Neural cell (in vitro differentiated cells): ENCODE measurements at regions not wholly inside any gene's neighbourhood (a gene's known extent, or its start where the extent isn't known, plus 50 kb on each side); places are given as distances from the start of the nearest gene placed in this dataset.

Experiments used
- H2AFZ ChIP-seq: fragments of 200-600, 300-800 bp; sonication (generic), shearing (Covaris generic); 2 replicates; pipeline ENCODE4 v1.6.0; 2014; ENCODE audit warnings: low read depth, mild to moderate bottlenecking, antibody characterized with exemption, low read length, moderate library complexity
- H3F3A ChIP-seq: fragments of 200-600 bp; shearing (Covaris generic); 2 replicates; pipeline ENCODE4 v1.6.1; 2016; ENCODE audit warnings: mild to moderate bottlenecking, moderate library complexity, mixed read lengths, antibody characterized with exemption, low read length; ENCODE audit not compliant: insufficient read depth, poor library complexity, severe bottlenecking
- H3K27ac ChIP-seq: fragments of 200-600, 300-800 bp; sonication (generic), shearing (Covaris generic); 2 replicates; pipeline ENCODE4 v1.5.1; 2014; ENCODE audit warnings: mild to moderate bottlenecking, low read length, moderate library complexity
- H3K27me3 ChIP-seq: fragments of 300-800, 200-600 bp; sonication (generic), shearing (Covaris generic); 2 replicates; pipeline ENCODE4 v1.6.0; 2014; ENCODE audit warnings: mild to moderate bottlenecking, low read depth, low read length, moderate library complexity; ENCODE audit not compliant: insufficient read depth
- H3K36me3 ChIP-seq: fragments of 300-800, 200-600 bp; sonication (generic), shearing (Covaris generic); 2 replicates; pipeline ENCODE4 v1.5.1; 2014; ENCODE audit warnings: mild to moderate bottlenecking, antibody characterized with exemption, low read length, moderate library complexity; ENCODE audit not compliant: insufficient read depth
- H3K4me2 ChIP-seq: fragments of 300-800, 200-600 bp; sonication (generic), shearing (Covaris generic); 2 replicates; pipeline ENCODE4 v1.6.0; 2014; ENCODE audit warnings: mild to moderate bottlenecking, low read length
- H3K4me3 ChIP-seq: fragments of 300-800, 200-600 bp; sonication (generic), shearing (Covaris generic); 2 replicates; pipeline ENCODE4 v1.5.1; 2014; ENCODE audit warnings: mild to moderate bottlenecking, low read length, moderate library complexity
- H3K79me2 ChIP-seq: fragments of 200-600 bp; shearing (Covaris generic); replicated peaks from 2 replicates; pipeline ENCODE4 v1.6.0; 2014; ENCODE audit warnings: mild to moderate bottlenecking, low read length, moderate library complexity; ENCODE audit not compliant: insufficient read depth
- H3K9ac ChIP-seq: fragments of 300-800, 200-600 bp; sonication (generic), shearing (Covaris generic); 2 replicates; pipeline ENCODE4 v1.6.1; 2016; ENCODE audit warnings: mild to moderate bottlenecking, low read length, mixed read lengths
- H3K9me2 ChIP-seq: fragments of 200-600 bp; shearing (Covaris generic); 2 replicates; pipeline ENCODE4 v1.6.1; 2016; ENCODE audit warnings: mild to moderate bottlenecking, low read length, mixed read lengths; ENCODE audit not compliant: insufficient read depth
- H3K9me3 ChIP-seq: fragments of 200-600, 300-800 bp; sonication (generic), shearing (Covaris generic); 2 replicates; pipeline ENCODE4 v1.6.1; 2016; ENCODE audit warnings: mild to moderate bottlenecking, mixed run types, low read length, moderate library complexity, mixed read lengths
- H4K20me1 ChIP-seq: fragments of 200-600 bp; shearing (Covaris generic); 2 replicates; pipeline ENCODE4 v1.6.1; 2016; ENCODE audit warnings: mild to moderate bottlenecking, mixed run types; ENCODE audit not compliant: insufficient read depth
- EP300 ChIP-seq: fragments of 450-650 bp; conservative IDR thresholded peaks from 2 replicates; pipeline ENCODE4 v1.6.1; 2014; ENCODE audit warnings: antibody characterized with exemption, mild to moderate bottlenecking, moderate library complexity; ENCODE audit not compliant: poor library complexity, severe bottlenecking
- EZH2 ChIP-seq: fragments of 200-600, 300-800 bp; shearing (Covaris generic), sonication (generic); IDR thresholded peaks from 2 replicates; pipeline ENCODE4 v1.6.1; 2014; ENCODE audit warnings: antibody characterized with exemption, low read length, borderline replicate concordance, mild to moderate bottlenecking; ENCODE audit not compliant: insufficient read depth, poor library complexity, severe bottlenecking
- MXI1 ChIP-seq: fragments of 450-650 bp; conservative IDR thresholded peaks from 2 replicates; pipeline ENCODE4 v1.6.1; 2014; ENCODE audit warnings: antibody characterized with exemption, mild to moderate bottlenecking; ENCODE audit not compliant: poor library complexity, severe bottlenecking
- POLR2AphosphoS5 ChIP-seq: IDR thresholded peaks from 2 replicates; pipeline ENCODE4 v1.6.1; 2012
- RAD21 ChIP-seq: fragments of 450-650 bp; conservative IDR thresholded peaks from 2 replicates; pipeline ENCODE4 v1.6.1; 2014; ENCODE audit warnings: antibody characterized with exemption, mild to moderate bottlenecking, moderate library complexity
- SMC3 ChIP-seq: fragments of 450-650 bp; conservative IDR thresholded peaks from 2 replicates; pipeline ENCODE4 v1.6.1; 2014; ENCODE audit warnings: antibody characterized with exemption, mild to moderate bottlenecking, moderate library complexity; ENCODE audit not compliant: poor library complexity
- TAF1 ChIP-seq: IDR thresholded peaks from 2 replicates; pipeline ENCODE4 v1.6.1; 2012; ENCODE audit warnings: low read depth
- TF ChIP-seq, protein P1 (sequence below): IDR thresholded peaks from 2 replicates; pipeline ENCODE4 v1.6.1; 2012; ENCODE audit warnings: borderline replicate concordance
- TF ChIP-seq, protein P2 (sequence below): fragments of 450-650 bp; IDR thresholded peaks from 2 replicates; pipeline ENCODE4 v1.5.1; 2014; ENCODE audit warnings: antibody characterized with exemption, mild to moderate bottlenecking, moderate library complexity; ENCODE audit not compliant: poor library complexity, severe bottlenecking

DNA sequence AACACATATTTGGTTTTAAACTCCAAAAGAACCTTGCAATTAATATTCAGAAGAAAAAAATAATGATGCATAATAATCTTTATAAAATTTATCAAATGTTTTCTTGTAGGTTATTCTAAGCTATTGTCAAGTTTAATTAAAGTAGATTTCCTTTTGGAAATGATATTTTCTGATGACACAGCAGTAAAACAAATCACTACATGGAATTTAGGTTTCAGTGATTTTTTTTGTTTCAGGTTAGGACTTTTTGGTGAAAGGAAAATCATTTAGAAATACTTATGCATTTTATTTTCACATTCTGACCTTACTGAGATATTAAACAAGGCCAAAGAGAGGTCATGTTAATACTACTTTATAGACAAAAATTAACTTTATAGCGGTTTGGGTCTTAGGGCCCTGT lies 1067.2 kb downstream of the TMTC2 start:
- Histone ChIP-seq H3K9me2 (no peaks in the 10 kb centered on the region), H3K9me3 (no peaks in the 10 kb centered on the region), H3K27me3 (no peaks in the 10 kb centered on the region), H3F3A (no peaks in the 10 kb centered on the region), H3K79me2 (no peaks in the 10 kb centered on the region), H3K4me2 (no peak overlapping the region), H4K20me1 (no peaks in the 10 kb centered on the region), H2AFZ (no peak overlapping the region), H3K9ac (no peak overlapping the region), H3K36me3 (no peaks in the 10 kb centered on the region), H3K4me3 (no peak overlapping the region), H3K27ac (no peak overlapping the region)
- no peak for TF ChIP-seq RAD21

DNA sequence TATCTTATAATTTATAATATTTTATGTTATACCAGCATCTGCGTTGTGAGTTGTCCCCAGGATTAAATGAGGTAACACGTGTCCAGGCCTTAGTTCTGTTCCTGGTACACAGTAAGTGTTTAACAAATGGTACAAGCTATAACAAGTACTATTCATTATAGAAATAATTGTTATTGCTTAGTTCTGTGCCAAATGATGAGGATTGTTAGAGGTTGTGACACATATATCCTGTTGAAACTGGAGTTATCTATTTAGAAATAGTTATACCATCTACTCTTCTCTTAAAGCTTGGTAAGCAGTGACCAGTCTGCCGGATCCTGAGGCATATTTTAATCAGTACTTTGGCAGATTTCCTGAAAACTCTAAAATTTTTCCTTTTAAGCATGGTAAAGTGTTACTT lies 1066.5 kb downstream of the TMTC2 start:
- no peaks in the 10 kb centered on the region for H3K79me2 ChIP-seq
- no peaks in the 10 kb centered on the region for H3K9me2 ChIP-seq
- no peak overlapping the region for H2AFZ ChIP-seq
- H4K20me1 ChIP-seq = no peaks in the 10 kb centered on the region
- no peak overlapping the region for H3K9ac ChIP-seq
- no peak overlapping the region for H3K4me3 ChIP-seq
- H3K36me3 ChIP-seq = no peaks in the 10 kb centered on the region
- no peaks in the 10 kb centered on the region for H3K9me3 ChIP-seq
- no peaks in the 10 kb centered on the region for H3K27me3 ChIP-seq
- TF ChIP-seq POLR2AphosphoS5 = no peak
- TF ChIP-seq EZH2 = no peak
- TF ChIP-seq MXI1 = no peak
- TF ChIP-seq, protein P1, sequence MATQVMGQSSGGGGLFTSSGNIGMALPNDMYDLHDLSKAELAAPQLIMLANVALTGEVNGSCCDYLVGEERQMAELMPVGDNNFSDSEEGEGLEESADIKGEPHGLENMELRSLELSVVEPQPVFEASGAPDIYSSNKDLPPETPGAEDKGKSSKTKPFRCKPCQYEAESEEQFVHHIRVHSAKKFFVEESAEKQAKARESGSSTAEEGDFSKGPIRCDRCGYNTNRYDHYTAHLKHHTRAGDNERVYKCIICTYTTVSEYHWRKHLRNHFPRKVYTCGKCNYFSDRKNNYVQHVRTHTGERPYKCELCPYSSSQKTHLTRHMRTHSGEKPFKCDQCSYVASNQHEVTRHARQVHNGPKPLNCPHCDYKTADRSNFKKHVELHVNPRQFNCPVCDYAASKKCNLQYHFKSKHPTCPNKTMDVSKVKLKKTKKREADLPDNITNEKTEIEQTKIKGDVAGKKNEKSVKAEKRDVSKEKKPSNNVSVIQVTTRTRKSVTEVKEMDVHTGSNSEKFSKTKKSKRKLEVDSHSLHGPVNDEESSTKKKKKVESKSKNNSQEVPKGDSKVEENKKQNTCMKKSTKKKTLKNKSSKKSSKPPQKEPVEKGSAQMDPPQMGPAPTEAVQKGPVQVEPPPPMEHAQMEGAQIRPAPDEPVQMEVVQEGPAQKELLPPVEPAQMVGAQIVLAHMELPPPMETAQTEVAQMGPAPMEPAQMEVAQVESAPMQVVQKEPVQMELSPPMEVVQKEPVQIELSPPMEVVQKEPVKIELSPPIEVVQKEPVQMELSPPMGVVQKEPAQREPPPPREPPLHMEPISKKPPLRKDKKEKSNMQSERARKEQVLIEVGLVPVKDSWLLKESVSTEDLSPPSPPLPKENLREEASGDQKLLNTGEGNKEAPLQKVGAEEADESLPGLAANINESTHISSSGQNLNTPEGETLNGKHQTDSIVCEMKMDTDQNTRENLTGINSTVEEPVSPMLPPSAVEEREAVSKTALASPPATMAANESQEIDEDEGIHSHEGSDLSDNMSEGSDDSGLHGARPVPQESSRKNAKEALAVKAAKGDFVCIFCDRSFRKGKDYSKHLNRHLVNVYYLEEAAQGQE = no peak
- TF ChIP-seq, protein P2, sequence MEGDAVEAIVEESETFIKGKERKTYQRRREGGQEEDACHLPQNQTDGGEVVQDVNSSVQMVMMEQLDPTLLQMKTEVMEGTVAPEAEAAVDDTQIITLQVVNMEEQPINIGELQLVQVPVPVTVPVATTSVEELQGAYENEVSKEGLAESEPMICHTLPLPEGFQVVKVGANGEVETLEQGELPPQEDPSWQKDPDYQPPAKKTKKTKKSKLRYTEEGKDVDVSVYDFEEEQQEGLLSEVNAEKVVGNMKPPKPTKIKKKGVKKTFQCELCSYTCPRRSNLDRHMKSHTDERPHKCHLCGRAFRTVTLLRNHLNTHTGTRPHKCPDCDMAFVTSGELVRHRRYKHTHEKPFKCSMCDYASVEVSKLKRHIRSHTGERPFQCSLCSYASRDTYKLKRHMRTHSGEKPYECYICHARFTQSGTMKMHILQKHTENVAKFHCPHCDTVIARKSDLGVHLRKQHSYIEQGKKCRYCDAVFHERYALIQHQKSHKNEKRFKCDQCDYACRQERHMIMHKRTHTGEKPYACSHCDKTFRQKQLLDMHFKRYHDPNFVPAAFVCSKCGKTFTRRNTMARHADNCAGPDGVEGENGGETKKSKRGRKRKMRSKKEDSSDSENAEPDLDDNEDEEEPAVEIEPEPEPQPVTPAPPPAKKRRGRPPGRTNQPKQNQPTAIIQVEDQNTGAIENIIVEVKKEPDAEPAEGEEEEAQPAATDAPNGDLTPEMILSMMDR = no peak
- TF ChIP-seq TAF1 = no peak
- TF ChIP-seq SMC3 = no peak
- no peak for TF ChIP-seq EP300
- no peak for TF ChIP-seq RAD21
- no peak overlapping the region for H3K27ac ChIP-seq
- H3F3A ChIP-seq = no peaks in the 10 kb centered on the region
- H3K4me2 ChIP-seq = no peak overlapping the region

DNA sequence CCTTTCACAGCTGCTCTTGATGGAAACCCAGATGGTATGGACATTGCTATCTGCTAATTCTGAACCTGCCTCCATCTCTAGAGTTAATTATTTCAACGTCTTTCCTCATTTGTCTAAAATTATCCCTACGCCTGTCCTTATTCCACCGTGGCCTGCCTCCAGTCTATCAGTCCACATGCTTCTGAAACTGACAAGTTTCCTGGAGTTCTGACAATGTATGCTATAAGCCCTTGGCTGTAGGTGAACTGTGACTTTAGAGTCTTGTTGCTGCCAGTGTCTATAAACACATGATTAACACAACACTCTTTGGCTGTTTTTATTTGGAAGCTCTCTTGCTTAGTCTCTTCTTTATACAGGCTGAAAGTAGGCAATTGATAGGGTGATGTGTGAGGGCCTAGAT lies 1052.9 kb downstream of the TMTC2 start:
- Histone ChIP-seq H3K9me2 (no peaks in the 10 kb centered on the region), H3K79me2 (no peaks in the 10 kb centered on the region), H3F3A (no peaks in the 10 kb centered on the region), H3K9me3 (no peaks in the 10 kb centered on the region), H3K4me3 (no peak overlapping the region), H4K20me1 (no peaks in the 10 kb centered on the region), H3K27me3 (no peaks in the 10 kb centered on the region), H3K4me2 (no peak overlapping the region), H3K27ac (no peak overlapping the region), H3K9ac (no peak overlapping the region), H2AFZ (no peak overlapping the region), H3K36me3 (no peaks in the 10 kb centered on the region)
- TF ChIP-seq SMC3 = no peak
- TF ChIP-seq POLR2AphosphoS5 = no peak
- no peak for TF ChIP-seq MXI1
- no peak for TF ChIP-seq TAF1
- no peak for TF ChIP-seq EP300
- TF ChIP-seq, protein P2 = no peak
- TF ChIP-seq RAD21 = no peak
- TF ChIP-seq, protein P1 = no peak
- no peak for TF ChIP-seq EZH2
